Spleen (tissue), 7 donors: ENCODE measurements at regions not wholly inside any gene's neighbourhood (a gene's known extent, or its start where the extent isn't known, plus 50 kb on each side); places are given as distances from the start of the nearest gene placed in this dataset.

ENCODE experiments used
- CTCF ChIP-seq, 11 experiments: fragments of 200-600 bp in 7 of 11; fragments of 450-650 bp in 4 of 11; sonication (generic) in 4 of 11; IDR thresholded peaks in 8 of 11; conservative IDR thresholded peaks in 3 of 11; 1 replicate in 7 of 11; 2 replicates in 4 of 11; pipeline versions ENCODE4 v1.4.0 to v1.8.0; 2016 to 2021; ENCODE audit warnings: antibody characterized with exemption in 11 of 11, inconsistent platforms in 4 of 11, mild to moderate bottlenecking in 1 of 11
- POLR2AphosphoS5 ChIP-seq, 3 donors: sonication (generic); formaldehyde crosslinking; IDR thresholded peaks; one replicate each; pipeline ENCODE4 v1.5.1; 2017; ENCODE audit warnings: antibody characterized with exemption in 3 of 3
- donor health status: DM: no; HTN: no; CAD: no; lungs with moderate emphysema.
- donor health status: DM: no; HTN: no; CAD: no.
- donor health status: DM: no; HTN: no; CAD: no.

- no peak for TF ChIP-seq CTCF (IDR thresholded peaks at IDR 0.05 in 8 of 11, conservative IDR thresholded peaks at IDR 0.05 in 3 of 11)
- TF ChIP-seq POLR2AphosphoS5 (IDR thresholded peaks at IDR 0.05), result no peak
Measured at GRCh38 chr11:91823252-91823830, 401.3 kb upstream of the FAT3 start.
